ENCODE measurements at regions not wholly inside any gene's neighbourhood (a gene's known extent, or its start where the extent isn't known, plus 50 kb on each side); places are given as distances from the start of the nearest gene placed in this dataset.

GRCh38 chr18:39655341-39655740 lies 2089.7 kb upstream of the CELF4 start:
- 86 to 96% (median 91%) methylated on average over 4 of the region's 4 CpGs for WGBS, 3 donors
- H3K4me1 ChIP-seq (ENCODE audit: insufficient read depth) = no peaks in the 10 kb centered on the region
- H3K27ac ChIP-seq = no peak overlapping the region
- H3K9me3 ChIP-seq = no peaks in the 10 kb centered on the region
- intact Hi-C loops (cut with DNase I) = no loop called here
- H3K4me3 ChIP-seq = no peak overlapping the region
- H3K36me3 ChIP-seq = no peaks in the 10 kb centered on the region
- TF ChIP-seq CTCF (IDR thresholded peaks at IDR 0.05) (no peak), EP300 (IDR thresholded peaks at IDR 0.05) (no peak), POLR2A (IDR thresholded peaks at IDR 0.05) (no peak)
- DNase-seq = no peak
- H3K27me3 ChIP-seq = no peaks in the 10 kb centered on the region

- intact Hi-C loops (cut with DNase I) = no loop called here
- H3K36me3 ChIP-seq = no peaks in the 10 kb centered on the region
- H3K4me3 ChIP-seq = no peak overlapping the region
- no peak for DNase-seq
- H3K27me3 ChIP-seq = no peaks in the 10 kb centered on the region
- no peak for TF ChIP-seq EP300 (IDR thresholded peaks at IDR 0.05)
- TF ChIP-seq CTCF (IDR thresholded peaks at IDR 0.05) = no peak
- TF ChIP-seq POLR2A (IDR thresholded peaks at IDR 0.05) = no peak
- no peak overlapping the region for H3K27ac ChIP-seq
- 95 to 96% (median 95%) methylated on average over 2 of the region's 2 CpGs for WGBS, 3 donors
- H3K9me3 ChIP-seq = no peaks in the 10 kb centered on the region
- no peaks in the 10 kb centered on the region for H3K4me1 ChIP-seq (ENCODE audit: insufficient read depth)
Measured at GRCh38 chr18:39653221-39653620, 2087.6 kb upstream of the CELF4 start.

DNA sequence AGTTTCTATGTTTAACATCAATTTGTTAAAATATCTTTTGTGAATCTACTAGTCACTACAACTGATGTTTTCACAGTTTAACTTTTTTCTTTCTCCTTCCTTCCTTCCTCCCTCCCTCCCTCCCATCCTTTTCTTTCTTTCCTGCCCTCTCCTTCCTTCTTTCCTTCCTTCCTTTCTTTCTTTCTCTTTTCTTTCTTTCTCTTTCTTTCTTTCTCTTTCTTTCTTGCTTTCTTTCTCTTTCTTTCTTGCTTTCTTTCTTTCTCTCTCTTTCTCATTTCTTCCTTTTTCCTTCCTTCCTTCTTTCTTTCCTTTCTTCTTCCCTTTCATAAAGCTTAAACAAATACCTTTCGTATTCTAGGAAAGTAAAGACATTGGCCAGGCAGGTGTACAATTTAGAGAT lies 2083.0 kb upstream of the CELF4 start:
- DNase-seq = no peak
- TF ChIP-seq EP300 (IDR thresholded peaks at IDR 0.05) (no peak), POLR2A (IDR thresholded peaks at IDR 0.05) (no peak), CTCF (IDR thresholded peaks at IDR 0.05) (no peak)
- Histone ChIP-seq H3K9me3 (no peaks in the 10 kb centered on the region), H3K27me3 (no peaks in the 10 kb centered on the region), H3K4me3 (no peak overlapping the region), H3K27ac (no peak overlapping the region), H3K36me3 (no peaks in the 10 kb centered on the region), H3K4me1 (ENCODE audit: insufficient read depth) (no peaks in the 10 kb centered on the region)
- 93 to 100% (median 93%) methylated on average over 1 of the region's 1 CpG for WGBS, 3 donors
- intact Hi-C loops (cut with DNase I) = no loop called here

GRCh38 chr18:39647627-39648534 lies 2082.3 kb upstream of the CELF4 start:
- H3K36me3 ChIP-seq = no peaks in the 10 kb centered on the region
- H3K27me3 ChIP-seq = no peaks in the 10 kb centered on the region
- no peak for DNase-seq
- no peaks in the 10 kb centered on the region for H3K4me1 ChIP-seq (ENCODE audit: insufficient read depth)
- no peaks in the 10 kb centered on the region for H3K9me3 ChIP-seq
- TF ChIP-seq EP300 (IDR thresholded peaks at IDR 0.05) = no peak
- no peak for TF ChIP-seq POLR2A (IDR thresholded peaks at IDR 0.05)
- TF ChIP-seq CTCF (IDR thresholded peaks at IDR 0.05) = no peak
- H3K4me3 ChIP-seq = no peak overlapping the region
- H3K27ac ChIP-seq = no peak overlapping the region
- intact Hi-C loops (cut with DNase I) = no loop called here
- WGBS, 3 donors = 45 to 46% (median 45%) methylated on average over 4 of the region's 4 CpGs

Measured in ovary (tissue), 7 donors.